Activated naive CD4-positive, alpha-beta T cell treated with anti-CD3 and anti-CD28 coated beads, Interleukin-2, amount 50 U/mL, for 72 hours (primary cell): ENCODE measurements at regions not wholly inside any gene's neighbourhood (a gene's known extent, or its start where the extent isn't known, plus 50 kb on each side); places are given as distances from the start of the nearest gene placed in this dataset.
"Not testable (repeated sequence)": the region's sequence is repeated elsewhere in the genome, so short reads cannot be mapped to it uniquely, and the experiment has no call there.

Experiments used
- ATAC-seq, 2 donors: fragments of 150-1000 bp; cut with Tn5 transposase; 2 replicates each; pipeline ENCODE4 v1.10.0; 2021; ENCODE audit warnings: mild to moderate bottlenecking in 2 of 2, moderate library complexity in 2 of 2
- DNase-seq, 2 donors: peaks; one replicate each; pipeline ENCODE4 v3.0.0; 2021 to 2022; ENCODE audit warnings: low spot score in 2 of 2
- H3K27ac Mint-ChIP-seq, 2 donors: one replicate each; pipeline ENCODE4 v1.8.0; 2022; ENCODE audit warnings: mild to moderate bottlenecking in 2 of 2, mixed read lengths in 2 of 2
- H3K36me3 Mint-ChIP-seq, 2 donors: one replicate each; pipeline ENCODE4 v1.8.0; 2022; ENCODE audit warnings: mixed read lengths in 2 of 2
- H3K9me3 Mint-ChIP-seq, 2 donors: one replicate each; pipeline ENCODE4 v1.8.0; 2022; ENCODE audit warnings: mixed read lengths in 2 of 2

DNA sequence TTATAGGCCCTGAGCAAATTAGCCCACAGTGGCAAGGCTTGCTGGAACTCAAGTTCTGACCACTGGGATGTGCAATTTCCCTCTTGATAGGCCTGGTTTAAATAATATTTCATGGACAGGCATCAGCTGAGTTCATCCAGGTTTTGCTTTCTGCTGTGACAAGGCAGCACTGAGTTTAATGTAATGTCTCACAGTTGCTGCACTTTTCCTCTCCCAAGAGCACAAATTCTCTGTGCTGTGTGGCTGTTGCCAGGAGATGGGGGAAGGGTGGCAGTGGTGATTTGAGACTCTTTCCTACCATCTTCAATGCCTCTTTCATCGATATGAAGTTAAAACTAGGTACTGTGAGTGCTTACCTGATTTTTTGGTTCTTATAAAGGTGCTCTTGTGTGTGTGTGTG lies 272.8 kb upstream of the STXBP6 start:
- DNase-seq (no peak), ATAC-seq (no peak)
- H3K27ac Mint-ChIP-seq, result no peak overlapping the region

GRCh38 chr14:25316007-25316406 lies 266.1 kb upstream of the STXBP6 start:
- not testable (repeated sequence) for DNase-seq, ATAC-seq, H3K36me3 Mint-ChIP-seq, H3K27ac Mint-ChIP-seq
- H3K9me3 Mint-ChIP-seq, result peaks cover 10 to 20% of the 10 kb centered on the region in 2 donors

More for the DNA sequence above, 272.8 kb upstream of the STXBP6 start:
- H3K9me3 Mint-ChIP-seq, result peaks cover 4 to 27% of the 10 kb centered on the region in 2 donors
- no peaks in the 10 kb centered on the region for H3K36me3 Mint-ChIP-seq

DNA sequence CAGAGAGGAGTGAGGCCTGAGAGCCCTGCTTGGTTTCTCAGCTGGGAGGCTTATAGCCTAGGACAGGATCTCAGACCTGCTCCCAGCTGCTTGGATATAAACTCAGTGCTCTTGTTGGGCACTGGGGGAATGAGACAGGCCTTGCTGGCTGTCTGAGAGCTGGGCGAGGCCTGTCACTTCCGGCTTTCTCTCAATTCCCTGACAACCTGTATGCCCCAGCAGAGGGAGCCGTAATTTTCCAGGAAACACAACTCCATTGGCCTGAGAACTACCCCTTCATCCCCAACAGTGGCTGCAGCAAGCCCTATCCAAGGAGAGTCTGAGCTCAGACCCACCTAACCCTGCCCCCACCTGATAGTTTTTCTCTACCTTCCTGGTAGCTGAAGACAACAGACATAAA lies 258.3 kb upstream of the STXBP6 start:
- no peaks in the 10 kb centered on the region for H3K36me3 Mint-ChIP-seq
- H3K9me3 Mint-ChIP-seq, result peaks cover 0 to 3% of the 10 kb centered on the region in 2 donors
- no peak for ATAC-seq
- DNase-seq, result no peak
- H3K27ac Mint-ChIP-seq, result no peak overlapping the region

DNA sequence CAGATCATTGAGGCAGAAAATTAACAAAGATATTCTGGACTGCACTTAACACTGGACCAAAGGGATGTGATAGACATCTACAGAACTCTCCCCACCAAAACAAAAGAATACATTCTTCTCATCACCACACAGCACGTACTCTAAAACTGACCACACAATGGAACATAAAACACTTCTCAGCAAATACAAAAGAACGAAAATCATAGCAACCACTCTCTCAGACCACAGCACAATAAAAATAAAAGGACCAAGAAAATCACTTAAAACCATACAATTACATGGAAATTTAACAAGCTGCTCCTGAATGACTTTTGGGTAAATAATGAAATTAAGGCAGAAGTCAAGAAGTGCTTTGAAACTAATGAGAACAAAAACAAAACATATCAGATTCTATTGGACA lies 254.0 kb upstream of the STXBP6 start:
- no peaks in the 10 kb centered on the region for H3K36me3 Mint-ChIP-seq
- ATAC-seq (no peak), DNase-seq (no peak)
- no peak overlapping the region for H3K27ac Mint-ChIP-seq
- H3K9me3 Mint-ChIP-seq, result peaks cover 0 to 6% of the 10 kb centered on the region in 2 donors

GRCh38 chr14:25298238-25298637 lies 248.3 kb upstream of the STXBP6 start:
- DNase-seq, result no peak
- peaks cover 0 to 3% of the 10 kb centered on the region in 2 donors for H3K9me3 Mint-ChIP-seq
- no peak overlapping the region for H3K27ac Mint-ChIP-seq
- H3K36me3 Mint-ChIP-seq, result no peaks in the 10 kb centered on the region
- no peak for ATAC-seq

DNA sequence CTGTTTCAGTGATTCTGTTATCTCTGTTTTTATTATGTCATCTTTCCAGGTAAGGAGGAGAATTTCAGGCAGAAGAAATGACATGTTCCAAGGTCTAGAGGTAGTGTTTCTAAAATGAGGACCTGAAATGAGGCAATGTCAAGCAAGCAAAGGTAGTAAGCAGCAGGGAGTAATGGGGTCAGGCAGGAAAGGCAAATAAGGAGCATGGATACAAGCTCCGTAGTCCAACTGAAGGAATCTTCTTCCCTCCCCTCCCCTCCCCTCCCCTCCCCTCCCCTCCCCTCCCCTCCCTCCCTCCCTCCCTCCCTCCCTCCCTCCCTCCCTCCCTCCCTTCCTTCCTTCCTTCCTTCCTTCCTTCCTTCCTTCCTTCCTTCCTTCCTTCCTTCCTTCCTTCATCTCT lies 240.2 kb upstream of the STXBP6 start:
- H3K36me3 Mint-ChIP-seq, DNase-seq, H3K27ac Mint-ChIP-seq, ATAC-seq: not testable (repeated sequence)
- peaks cover 4 to 10% of the 10 kb centered on the region in 2 donors for H3K9me3 Mint-ChIP-seq

- H3K9me3 Mint-ChIP-seq, result peaks cover 7 to 12% of the 10 kb centered on the region in 2 donors
Observed at GRCh38 chr14:25274529-25274928, 224.6 kb upstream of the STXBP6 start.

DNA sequence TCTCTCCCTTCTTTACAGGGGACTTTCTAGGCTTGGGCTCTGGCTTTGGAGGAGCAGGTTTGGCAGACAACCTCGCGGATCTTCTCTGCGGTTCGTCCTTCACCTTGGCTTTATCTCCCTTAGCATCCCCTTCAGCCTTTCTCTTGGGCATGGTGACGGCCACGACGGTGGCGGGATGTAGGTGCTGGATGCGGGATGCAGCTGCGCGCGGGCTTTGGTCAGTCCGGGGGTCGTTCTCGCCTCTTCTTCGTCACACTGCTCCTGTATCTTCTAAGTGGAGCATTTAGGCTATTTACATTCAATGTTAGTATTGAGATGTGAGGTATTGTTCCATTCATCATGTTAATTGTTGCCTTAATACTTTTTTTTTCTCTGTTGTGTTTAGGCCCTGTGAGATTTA lies 217.2 kb upstream of the STXBP6 start:
- ATAC-seq (no peak), DNase-seq (no peak)
- H3K9me3 Mint-ChIP-seq, result peaks cover 10 to 16% of the 10 kb centered on the region in 2 donors
- no peak overlapping the region for H3K27ac Mint-ChIP-seq
- H3K36me3 Mint-ChIP-seq, result peaks cover 0 to 12% of the 10 kb centered on the region in 2 donors

More at GRCh38 chr14:25274529-25274928, 224.6 kb upstream of the STXBP6 start:
- Mint-ChIP-seq H3K36me3 (peaks cover 0 to 7% of the 10 kb centered on the region in 2 donors), H3K27ac (no peak overlapping the region)
- ATAC-seq (no peak), DNase-seq (no peak)

DNA sequence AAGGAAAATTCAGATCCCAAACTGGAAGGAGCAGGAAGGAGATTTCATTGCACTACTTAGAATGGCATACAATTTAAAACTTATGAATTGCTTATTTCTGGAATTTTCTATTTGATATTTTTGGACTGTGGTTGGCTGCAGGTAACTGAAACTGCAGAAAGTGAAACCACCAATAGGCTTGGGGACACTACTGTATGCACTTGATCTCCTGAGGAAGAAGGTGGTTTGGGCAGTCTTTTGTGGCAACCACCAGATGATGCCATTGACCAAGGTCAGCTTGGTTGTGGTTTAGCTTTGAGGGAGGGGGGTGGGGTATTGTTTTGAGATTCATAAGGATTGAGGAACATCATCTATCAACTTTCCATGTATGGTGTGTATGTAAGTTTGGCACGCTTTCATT lies 209.5 kb upstream of the STXBP6 start:
- Mint-ChIP-seq H3K27ac (no peak overlapping the region), H3K36me3 (no peaks in the 10 kb centered on the region), H3K9me3 (peaks cover 0 to 8% of the 10 kb centered on the region in 2 donors)
- ATAC-seq (no peak), DNase-seq (no peak)

GRCh38 chr14:25252793-25253192 lies 202.8 kb upstream of the STXBP6 start:
- Mint-ChIP-seq H3K9me3 (peaks cover 4 to 13% of the 10 kb centered on the region in 2 donors), H3K36me3 (no peaks in the 10 kb centered on the region), H3K27ac (no peak overlapping the region)
- no peak for ATAC-seq
- no peak for DNase-seq

- Mint-ChIP-seq H3K9me3 (peaks cover 4 to 16% of the 10 kb centered on the region in 2 donors), H3K27ac (no peak overlapping the region), H3K36me3 (no peaks in the 10 kb centered on the region)
- DNase-seq, result no peak
- no peak for ATAC-seq
Observed at GRCh38 chr14:25250516-25250915, 200.6 kb upstream of the STXBP6 start.

DNA sequence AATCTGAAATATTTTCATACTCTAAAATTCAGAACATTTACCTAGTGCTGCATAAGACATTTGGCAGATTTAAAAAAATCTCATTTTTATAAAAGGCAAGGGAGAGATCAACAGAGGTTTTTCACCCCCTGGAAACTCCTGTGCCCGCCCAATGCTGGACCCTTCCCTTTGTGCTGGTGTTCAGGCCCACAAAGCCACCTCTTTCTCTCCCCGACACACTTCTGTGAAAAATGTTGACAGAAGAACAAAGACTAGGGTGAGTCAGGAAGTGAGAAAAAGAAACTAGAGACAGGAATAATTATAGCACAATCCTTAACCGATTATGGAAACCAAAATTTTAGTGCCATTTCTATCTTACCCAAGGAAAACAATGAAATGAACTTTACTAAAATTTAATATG lies 197.7 kb upstream of the STXBP6 start:
- no peaks in the 10 kb centered on the region for H3K36me3 Mint-ChIP-seq
- DNase-seq (no peak), ATAC-seq (no peak)
- H3K27ac Mint-ChIP-seq, result no peak overlapping the region
- H3K9me3 Mint-ChIP-seq, result peaks cover 11 to 18% of the 10 kb centered on the region in 2 donors

- Mint-ChIP-seq H3K27ac (no peak overlapping the region), H3K9me3 (peaks cover 6 to 13% of the 10 kb centered on the region in 2 donors), H3K36me3 (no peaks in the 10 kb centered on the region)
- ATAC-seq (no peak), DNase-seq (no peak)
Observed at GRCh38 chr14:25246751-25247150, 196.8 kb upstream of the STXBP6 start.

- no peak for ATAC-seq
- Mint-ChIP-seq H3K9me3 (no peaks in the 10 kb centered on the region), H3K36me3 (no peaks in the 10 kb centered on the region), H3K27ac (no peak overlapping the region)
- no peak for DNase-seq
Observed at GRCh38 chr14:25239170-25239569, 189.2 kb upstream of the STXBP6 start.

GRCh38 chr14:25237845-25238244 lies 187.9 kb upstream of the STXBP6 start:
- DNase-seq (no peak), ATAC-seq (no peak)
- H3K9me3 Mint-ChIP-seq, result no peaks in the 10 kb centered on the region
- no peaks in the 10 kb centered on the region for H3K36me3 Mint-ChIP-seq
- H3K27ac Mint-ChIP-seq, result no peak overlapping the region

DNA sequence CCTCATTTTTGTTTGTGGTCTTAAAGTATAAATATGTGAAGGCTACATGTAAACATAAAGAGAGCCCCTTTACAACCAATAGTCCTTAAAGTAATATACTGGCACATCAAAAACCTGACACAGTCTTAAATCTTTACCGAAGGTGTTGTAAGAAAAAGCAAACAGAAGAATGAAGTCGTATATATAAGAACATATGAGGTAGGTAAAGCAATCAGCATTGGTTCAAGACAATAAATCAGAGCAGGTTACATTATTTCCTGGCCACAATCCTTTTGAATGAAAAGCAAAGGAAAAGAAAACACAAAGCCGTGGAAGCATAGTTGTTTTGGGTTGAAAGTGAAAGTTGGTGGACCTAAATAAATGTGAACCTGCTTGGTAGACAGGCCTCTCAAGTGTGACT lies 183.7 kb upstream of the STXBP6 start:
- Mint-ChIP-seq H3K9me3 (peaks cover 5 to 7% of the 10 kb centered on the region in 2 donors), H3K27ac (no peak overlapping the region), H3K36me3 (no peaks in the 10 kb centered on the region)
- DNase-seq (no peak), ATAC-seq (no peak)

- ATAC-seq (no peak), DNase-seq (no peak)
- Mint-ChIP-seq H3K36me3 (peaks cover 0 to 7% of the 10 kb centered on the region in 2 donors), H3K9me3 (peaks cover 7 to 8% of the 10 kb centered on the region in 2 donors), H3K27ac (no peak overlapping the region)
Observed at GRCh38 chr14:25231004-25231403, 181.1 kb upstream of the STXBP6 start.

DNA sequence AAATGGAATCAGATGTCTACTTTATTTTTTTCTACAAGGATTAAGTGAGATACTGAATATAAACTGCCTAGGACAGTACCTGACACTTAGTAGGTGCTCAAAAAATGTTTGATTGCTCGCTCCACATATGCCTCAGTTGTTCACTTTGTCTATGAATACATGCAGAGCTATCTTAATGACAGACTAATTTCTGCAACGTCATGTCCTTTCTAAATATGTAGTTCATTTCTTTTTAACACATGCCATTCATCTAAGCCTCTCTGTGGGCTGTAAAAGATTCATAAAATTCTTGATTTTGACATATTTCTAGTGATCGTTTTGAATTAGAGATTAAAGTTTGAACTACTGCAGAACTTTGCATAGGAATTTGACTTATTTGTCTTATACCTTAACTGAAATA lies 176.3 kb upstream of the STXBP6 start:
- Mint-ChIP-seq H3K36me3 (peaks cover 0 to 7% of the 10 kb centered on the region in 2 donors), H3K9me3 (peaks cover 7 to 8% of the 10 kb centered on the region in 2 donors), H3K27ac (no peak overlapping the region)
- DNase-seq (no peak), ATAC-seq (no peak)

GRCh38 chr14:25222256-25222655 lies 172.3 kb upstream of the STXBP6 start:
- Mint-ChIP-seq H3K36me3 (peaks cover 0 to 7% of the 10 kb centered on the region in 2 donors), H3K9me3 (no peaks in the 10 kb centered on the region), H3K27ac (no peak overlapping the region)
- DNase-seq, result no peak
- ATAC-seq, result no peak
